ENCODE measurements at regions not wholly inside any gene's neighbourhood (a gene's known extent, or its start where the extent isn't known, plus 50 kb on each side); places are given as distances from the start of the nearest gene placed in this dataset.

- Histone ChIP-seq H3K27ac (ENCODE audit: control insufficient read depth, insufficient read depth, low read length) (no peak overlapping the region), H3K27me3 (ENCODE audit: control insufficient read depth, extremely low read depth, insufficient read depth, low read length) (no peaks in the 10 kb centered on the region), H3K79me2 (ENCODE audit: control insufficient read depth, insufficient read depth, low read length) (no peaks in the 10 kb centered on the region), H4K20me1 (ENCODE audit: control insufficient read depth, extremely low read depth, insufficient read depth, low read length) (no peaks in the 10 kb centered on the region), H3K4me3 (ENCODE audit: control insufficient read depth in 2 of 3, extremely low read depth in 1 of 3, insufficient read depth in 2 of 3, low read depth in 1 of 3, low read length in 3 of 3) (no peak overlapping the region), H2AFZ (ENCODE audit: control insufficient read depth, low read length) (no peak overlapping the region), H3K4me1 (ENCODE audit: control insufficient read depth, extremely low read depth, insufficient read depth, low read length) (no peaks in the 10 kb centered on the region), H3K9ac (ENCODE audit: control insufficient read depth, extremely low read depth, insufficient read depth, low read length) (no peak overlapping the region), H3K36me3 (ENCODE audit: control insufficient read depth in 2 of 2, extremely low read depth in 1 of 2, insufficient read depth in 2 of 2, low read length in 2 of 2) (no peaks in the 10 kb centered on the region), H3K9me3 (ENCODE audit: control insufficient read depth, low read depth, low read length) (no peaks in the 10 kb centered on the region), H3K4me2 (ENCODE audit: control insufficient read depth, extremely low read depth, insufficient read depth, low read depth, low read length) (no peak overlapping the region), H3K9me1 (ENCODE audit: control insufficient read depth, extremely low read depth, insufficient read depth, low read length) (no peaks in the 10 kb centered on the region)
- dilution Hi-C loops (cut with MboI; ENCODE audit: extremely low pct_ligation_motif_present, low sequenced_read_pairs): no loop called here
- TF ChIP-seq, protein P1, sequence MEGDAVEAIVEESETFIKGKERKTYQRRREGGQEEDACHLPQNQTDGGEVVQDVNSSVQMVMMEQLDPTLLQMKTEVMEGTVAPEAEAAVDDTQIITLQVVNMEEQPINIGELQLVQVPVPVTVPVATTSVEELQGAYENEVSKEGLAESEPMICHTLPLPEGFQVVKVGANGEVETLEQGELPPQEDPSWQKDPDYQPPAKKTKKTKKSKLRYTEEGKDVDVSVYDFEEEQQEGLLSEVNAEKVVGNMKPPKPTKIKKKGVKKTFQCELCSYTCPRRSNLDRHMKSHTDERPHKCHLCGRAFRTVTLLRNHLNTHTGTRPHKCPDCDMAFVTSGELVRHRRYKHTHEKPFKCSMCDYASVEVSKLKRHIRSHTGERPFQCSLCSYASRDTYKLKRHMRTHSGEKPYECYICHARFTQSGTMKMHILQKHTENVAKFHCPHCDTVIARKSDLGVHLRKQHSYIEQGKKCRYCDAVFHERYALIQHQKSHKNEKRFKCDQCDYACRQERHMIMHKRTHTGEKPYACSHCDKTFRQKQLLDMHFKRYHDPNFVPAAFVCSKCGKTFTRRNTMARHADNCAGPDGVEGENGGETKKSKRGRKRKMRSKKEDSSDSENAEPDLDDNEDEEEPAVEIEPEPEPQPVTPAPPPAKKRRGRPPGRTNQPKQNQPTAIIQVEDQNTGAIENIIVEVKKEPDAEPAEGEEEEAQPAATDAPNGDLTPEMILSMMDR (optimal IDR thresholded peaks at IDR 0.05 in 1 of 3, IDR thresholded peaks at IDR 0.05 in 1 of 3, conservative IDR thresholded peaks at IDR 0.05 in 1 of 3; ENCODE audit: extremely low read depth in 1 of 3, insufficient read depth in 2 of 3, low read length in 3 of 3): no peak
- no peak for TF ChIP-seq EZH2 (IDR thresholded peaks at IDR 0.05; ENCODE audit: low read length)
- FAIRE-seq (no peak), DNase-seq (ENCODE audit: low read depth, low spot score) (no peak)
Measured at GRCh38 chr4:66298569-66298968, 628.3 kb upstream of the EPHA5 start.

DNA sequence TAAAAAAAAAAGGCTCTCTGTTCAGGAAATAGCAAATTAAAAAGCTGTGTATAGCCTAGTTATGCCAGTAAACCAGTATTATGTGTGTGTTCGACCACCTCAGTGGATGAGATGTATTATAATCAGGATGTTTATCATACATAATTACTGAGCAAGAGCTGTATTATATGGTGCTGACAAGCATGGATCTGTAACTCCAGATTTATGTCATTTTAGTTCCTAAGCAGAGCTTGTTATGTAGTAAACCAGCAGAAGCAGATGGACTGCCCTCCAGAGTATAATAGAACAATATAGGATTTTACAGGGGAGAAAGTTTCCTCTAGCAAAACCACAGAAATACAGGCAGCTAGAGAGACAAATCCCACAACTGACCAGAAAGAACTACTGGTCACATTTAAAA lies 627.4 kb upstream of the EPHA5 start:
- H2AFZ ChIP-seq (ENCODE audit: control insufficient read depth, low read length): no peak overlapping the region
- no peak overlapping the region for H3K4me3 ChIP-seq (ENCODE audit: control insufficient read depth in 2 of 3, extremely low read depth in 1 of 3, insufficient read depth in 2 of 3, low read depth in 1 of 3, low read length in 3 of 3)
- H3K4me2 ChIP-seq (ENCODE audit: control insufficient read depth, extremely low read depth, insufficient read depth, low read depth, low read length): no peak overlapping the region
- FAIRE-seq (no peak), DNase-seq (ENCODE audit: low read depth, low spot score) (no peak)
- no peak overlapping the region for H3K9ac ChIP-seq (ENCODE audit: control insufficient read depth, extremely low read depth, insufficient read depth, low read length)
- dilution Hi-C loops (cut with MboI; ENCODE audit: extremely low pct_ligation_motif_present, low sequenced_read_pairs): no loop called here
- no peaks in the 10 kb centered on the region for H3K36me3 ChIP-seq (ENCODE audit: control insufficient read depth in 2 of 2, extremely low read depth in 1 of 2, insufficient read depth in 2 of 2, low read length in 2 of 2)
- TF ChIP-seq, protein P1 (optimal IDR thresholded peaks at IDR 0.05 in 1 of 3, IDR thresholded peaks at IDR 0.05 in 1 of 3, conservative IDR thresholded peaks at IDR 0.05 in 1 of 3; ENCODE audit: extremely low read depth in 1 of 3, insufficient read depth in 2 of 3, low read length in 3 of 3): no peak
- TF ChIP-seq EZH2 (IDR thresholded peaks at IDR 0.05; ENCODE audit: low read length): no peak
- no peaks in the 10 kb centered on the region for H3K9me1 ChIP-seq (ENCODE audit: control insufficient read depth, extremely low read depth, insufficient read depth, low read length)
- no peaks in the 10 kb centered on the region for H3K4me1 ChIP-seq (ENCODE audit: control insufficient read depth, extremely low read depth, insufficient read depth, low read length)
- no peak overlapping the region for H3K27ac ChIP-seq (ENCODE audit: control insufficient read depth, insufficient read depth, low read length)
- no peaks in the 10 kb centered on the region for H3K9me3 ChIP-seq (ENCODE audit: control insufficient read depth, low read depth, low read length)
- no peaks in the 10 kb centered on the region for H4K20me1 ChIP-seq (ENCODE audit: control insufficient read depth, extremely low read depth, insufficient read depth, low read length)
- no peaks in the 10 kb centered on the region for H3K27me3 ChIP-seq (ENCODE audit: control insufficient read depth, extremely low read depth, insufficient read depth, low read length)
- H3K79me2 ChIP-seq (ENCODE audit: control insufficient read depth, insufficient read depth, low read length): no peaks in the 10 kb centered on the region

Data from keratinocyte (primary cell).